Neural progenitor cell (in vitro differentiated cells): ENCODE measurements at regions not wholly inside any gene's neighbourhood (a gene's known extent, or its start where the extent isn't known, plus 50 kb on each side); places are given as distances from the start of the nearest gene placed in this dataset.

ENCODE experiments used
- DNase-seq: peaks from one replicate; pipeline ENCODE4 v3.0.0-alpha.2; 2016; ENCODE audit warnings: low spot score
- H2AFZ ChIP-seq: fragments of 200-600 bp; sonication (generic); replicated peaks from 2 replicates; pipeline ENCODE4 v1.6.1; 2016; ENCODE audit warnings: antibody characterized with exemption
- H3F3A ChIP-seq: fragments of 200-600 bp; sonication (generic); 2 replicates; pipeline ENCODE4 v1.6.1; 2016; ENCODE audit warnings: antibody characterized with exemption, low read depth
- H3K27ac ChIP-seq: fragments of 200-600 bp; sonication (generic); 2 replicates; pipeline ENCODE4 v1.5.1; 2016; ENCODE audit warnings: mild to moderate bottlenecking
- H3K27me3 ChIP-seq: fragments of 200-600 bp; sonication (generic); 2 replicates; pipeline ENCODE4 v1.6.1; 2016; ENCODE audit warnings: mild to moderate bottlenecking, moderate library complexity
- H3K36me3 ChIP-seq: fragments of 200-600 bp; sonication (generic); 2 replicates; pipeline ENCODE4 v1.5.1; 2016
- H3K4me1 ChIP-seq: fragments of 200-600 bp; sonication (generic); 2 replicates; pipeline ENCODE4 v1.6.1; 2016; ENCODE audit warnings: mixed run types
- H3K4me2 ChIP-seq: fragments of 200-600 bp; sonication (generic); 2 replicates; pipeline ENCODE4 v1.6.1; 2016
- H3K4me3 ChIP-seq: fragments of 200-600 bp; sonication (generic); 2 replicates; pipeline ENCODE4 v1.5.1; 2016
- H3K79me2 ChIP-seq: fragments of 200-600 bp; sonication (generic); 2 replicates; pipeline ENCODE4 v1.6.1; 2016; ENCODE audit warnings: low read depth
- H3K9ac ChIP-seq: fragments of 200-600 bp; sonication (generic); 2 replicates; pipeline ENCODE4 v1.6.1; 2016
- H3K9me3 ChIP-seq: fragments of 200-600 bp; sonication (generic); 2 replicates; pipeline ENCODE4 v1.5.1; 2016; ENCODE audit warnings: low read depth
- H4K20me1 ChIP-seq: fragments of 200-600 bp; sonication (generic); 2 replicates; pipeline ENCODE4 v1.6.1; 2016; ENCODE audit warnings: low read depth
- H3K27ac Mint-ChIP-seq: 3 replicates; pipeline ENCODE4 v1.8.0; 2021; ENCODE audit warnings: mixed read lengths
- H3K27me3 Mint-ChIP-seq: 2 replicates; pipeline ENCODE4 v1.8.0; 2022; ENCODE audit warnings: low read depth, mild to moderate bottlenecking, inconsistent platforms, moderate library complexity, mixed read lengths; ENCODE audit not compliant: insufficient read depth
- H3K36me3 Mint-ChIP-seq: 3 replicates; pipeline ENCODE4 v1.8.0; 2021; ENCODE audit warnings: mixed read lengths
- H3K4me1 Mint-ChIP-seq: 3 replicates; pipeline ENCODE4 v1.8.0; 2021; ENCODE audit warnings: mixed read lengths
- H3K4me3 Mint-ChIP-seq: 3 replicates; pipeline ENCODE4 v1.8.0; 2021; ENCODE audit warnings: mild to moderate bottlenecking, moderate library complexity, mixed read lengths
- H3K9me3 Mint-ChIP-seq: 3 replicates; pipeline ENCODE4 v1.8.0; 2020; ENCODE audit warnings: mixed read lengths
- CTCF ChIP-seq: fragments of 200-600 bp; sonication (generic); IDR thresholded peaks from 2 replicates; pipeline ENCODE4 v1.5.1; 2017; ENCODE audit warnings: antibody characterized with exemption, mild to moderate bottlenecking
- EZH2 ChIP-seq: fragments of 200-600 bp; sonication (generic); IDR thresholded peaks from 2 replicates; pipeline ENCODE4 v1.6.1; 2017; ENCODE audit warnings: antibody characterized with exemption, mild to moderate bottlenecking, moderate library complexity
- EZH2phosphoT487 ChIP-seq: fragments of 200-600 bp; sonication (generic); IDR thresholded peaks from 2 replicates; pipeline ENCODE4 v1.6.1; 2017; ENCODE audit warnings: antibody characterized with exemption

- no peaks in the 10 kb centered on the region for H3K27me3 ChIP-seq
- H3K9me3 Mint-ChIP-seq = no peaks in the 10 kb centered on the region
- no peak for TF ChIP-seq EZH2phosphoT487
- TF ChIP-seq CTCF = no peak
- TF ChIP-seq EZH2 = no peak
- H3K9me3 ChIP-seq = no peaks in the 10 kb centered on the region
- H4K20me1 ChIP-seq = no peaks in the 10 kb centered on the region
- no peak overlapping the region for H2AFZ ChIP-seq
- no peaks in the 10 kb centered on the region for H3F3A ChIP-seq
- peaks cover 2% of the 10 kb centered on the region for H3K4me1 Mint-ChIP-seq
- H3K79me2 ChIP-seq = no peaks in the 10 kb centered on the region
- H3K4me3 Mint-ChIP-seq = no peak overlapping the region
- no peaks in the 10 kb centered on the region for H3K4me1 ChIP-seq
- H3K9ac ChIP-seq = no peak overlapping the region
- peaks cover 3% of the 10 kb centered on the region for H3K27me3 Mint-ChIP-seq
- no peaks in the 10 kb centered on the region for H3K36me3 Mint-ChIP-seq
- DNase-seq = no peak
- H3K4me3 ChIP-seq = no peak overlapping the region
- H3K4me2 ChIP-seq = no peak overlapping the region
- H3K27ac ChIP-seq = no peak overlapping the region
- H3K27ac Mint-ChIP-seq = no peak overlapping the region
- no peaks in the 10 kb centered on the region for H3K36me3 ChIP-seq
Measured at GRCh38 chr2:48258481-48259149, 55.9 kb upstream of the FOXN2 start.

GRCh38 chr2:48259811-48260210 lies 54.7 kb upstream of the FOXN2 start:
- TF ChIP-seq EZH2phosphoT487 (no peak), CTCF (no peak), EZH2 (no peak)
- DNase-seq = no peak
- Histone ChIP-seq H3K4me1 (no peaks in the 10 kb centered on the region), H3F3A (no peaks in the 10 kb centered on the region), H3K27me3 (no peaks in the 10 kb centered on the region), H3K4me3 (no peak overlapping the region), H3K36me3 (no peaks in the 10 kb centered on the region), H3K79me2 (no peaks in the 10 kb centered on the region), H3K9me3 (no peaks in the 10 kb centered on the region), H3K4me2 (no peak overlapping the region), H4K20me1 (no peaks in the 10 kb centered on the region), H3K9ac (no peak overlapping the region), H3K27ac (no peak overlapping the region), H2AFZ (no peak overlapping the region)
- Mint-ChIP-seq H3K27ac (no peak overlapping the region), H3K4me1 (peaks cover 2% of the 10 kb centered on the region), H3K4me3 (no peak overlapping the region), H3K27me3 (peaks cover 4% of the 10 kb centered on the region), H3K9me3 (no peaks in the 10 kb centered on the region), H3K36me3 (no peaks in the 10 kb centered on the region)

GRCh38 chr2:48264627-48265026 lies 49.9 kb upstream of the FOXN2 start:
- Histone ChIP-seq H3K4me3 (no peak overlapping the region), H3K9me3 (no peaks in the 10 kb centered on the region), H3K27me3 (no peaks in the 10 kb centered on the region), H3K79me2 (no peaks in the 10 kb centered on the region), H3K9ac (no peak overlapping the region), H3K4me2 (no peak overlapping the region), H4K20me1 (no peaks in the 10 kb centered on the region), H3K27ac (no peak overlapping the region), H2AFZ (no peak overlapping the region), H3F3A (no peaks in the 10 kb centered on the region), H3K36me3 (no peaks in the 10 kb centered on the region), H3K4me1 (peaks cover 6% of the 10 kb centered on the region)
- H3K27me3 Mint-ChIP-seq = peaks cover 4% of the 10 kb centered on the region
- TF ChIP-seq EZH2 (no peak), EZH2phosphoT487 (no peak), CTCF (no peak)
- H3K27ac Mint-ChIP-seq = no peak overlapping the region
- H3K36me3 Mint-ChIP-seq = no peaks in the 10 kb centered on the region
- H3K4me3 Mint-ChIP-seq = no peak overlapping the region
- no peaks in the 10 kb centered on the region for H3K9me3 Mint-ChIP-seq
- H3K4me1 Mint-ChIP-seq = peaks cover 2% of the 10 kb centered on the region
- DNase-seq = no peak
